H1 (cell line): ENCODE measurements at regions not wholly inside any gene's neighbourhood (a gene's known extent, or its start where the extent isn't known, plus 50 kb on each side); places are given as distances from the start of the nearest gene placed in this dataset.

ENCODE experiments used
- CTCF ChIA-PET: fragments of 300-600 bp; sonication (Branson Sonifier 250); formaldehyde crosslinking; loops from one replicate; lab custom pipeline; 2021; ENCODE audit not compliant: partially characterized antibody; lab: Charles Lee
- POLR2A ChIA-PET: fragments of 300-600 bp; sonication (Branson Sonifier 250); formaldehyde crosslinking; loops from one replicate; lab custom pipeline; 2021; ENCODE audit warnings: inconsistent platforms; ENCODE audit not compliant: partially characterized antibody; lab: Charles Lee
- DNase-seq, 2 experiments: peaks; one replicate each; pipeline versions ENCODE4 v3.0.0 to v3.0.0-alpha.2; 2010 to 2022; ENCODE audit warnings: low spot score in 2 of 2, low read depth in 1 of 2, mixed read lengths in 1 of 2
- FAIRE-seq: peaks from 2 replicates; lab custom pipeline; 2011; peaks lifted over from hg19 to GRCh38; lab: Jason Lieb, UNC
- H2AFZ ChIP-seq: 2 replicates; pipeline ENCODE4 v1.8.1; 2012; ENCODE audit warnings: low read length, inconsistent platforms
- H2AK5ac ChIP-seq: 2 replicates; pipeline ENCODE4 v1.6.1; 2013; ENCODE audit warnings: low read depth, low read length
- H2BK120ac ChIP-seq: replicated peaks from 2 replicates; pipeline ENCODE3; 2013; ENCODE audit warnings: low read depth, low read length, inconsistent platforms
- H2BK12ac ChIP-seq: 2 replicates; pipeline ENCODE4 v1.6.1; 2013; ENCODE audit warnings: low read depth, low read length
- H2BK15ac ChIP-seq: 2 replicates; pipeline ENCODE4 v1.6.1; 2013; ENCODE audit warnings: low read length
- H2BK20ac ChIP-seq: 2 replicates; pipeline ENCODE4 v1.6.1; 2013; ENCODE audit warnings: low read length
- H2BK5ac ChIP-seq: 2 replicates; pipeline ENCODE4 v1.6.1; 2013; ENCODE audit warnings: low read depth, low read length
- H3K14ac ChIP-seq: 2 replicates; pipeline ENCODE4 v1.6.1; 2013; ENCODE audit warnings: inconsistent platforms; ENCODE audit not compliant: insufficient read length
- H3K18ac ChIP-seq: 2 replicates; pipeline ENCODE4 v1.6.1; 2013; ENCODE audit warnings: low read length; ENCODE audit errors: extremely low read depth
- H3K23ac ChIP-seq: 2 replicates; pipeline ENCODE4 v1.6.1; 2013; ENCODE audit warnings: inconsistent platforms; ENCODE audit not compliant: insufficient read length
- H3K23me2 ChIP-seq: 2 replicates; pipeline ENCODE4 v1.6.1; 2013; ENCODE audit warnings: low read depth, low read length
- H3K27ac ChIP-seq: 2 replicates; pipeline ENCODE4 v1.6.1; 2011; ENCODE audit warnings: low read depth, low read length, inconsistent platforms
- H3K27me3 ChIP-seq, 4 experiments: replicated peaks in 1 of 4; 1 replicate in 1 of 4; 2 replicates in 3 of 4; pipeline versions ENCODE4 v1.6.1 to v1.8.1; 2011 to 2013; ENCODE audit warnings: low read length in 3 of 4, mild to moderate bottlenecking in 3 of 4, inconsistent platforms in 2 of 4, mixed read lengths in 2 of 4, moderate library complexity in 1 of 4; ENCODE audit not compliant: control insufficient read depth in 3 of 4, insufficient read depth in 3 of 4; ENCODE audit errors: extremely low read depth in 1 of 4
- H3K36me3 ChIP-seq, 4 experiments: 2 replicates each; pipeline versions ENCODE4 v1.6.1 to v1.8.1; 2011 to 2013; ENCODE audit warnings: mild to moderate bottlenecking in 4 of 4, low read length in 3 of 4, moderate library complexity in 2 of 4, control low read depth in 1 of 4, inconsistent platforms in 1 of 4; ENCODE audit not compliant: insufficient read depth in 4 of 4, control insufficient read depth in 2 of 4
- H3K4ac ChIP-seq: replicated peaks from 2 replicates; pipeline ENCODE3; 2013; ENCODE audit warnings: low read length, low read depth, mixed read lengths, inconsistent platforms; ENCODE audit not compliant: insufficient read length
- H3K4me1 ChIP-seq, 4 experiments: replicated peaks in 1 of 4; 1 replicate in 1 of 4; 2 replicates in 3 of 4; pipeline versions ENCODE4 v1.6.1 to v1.8.1; 2011 to 2013; ENCODE audit warnings: low read length in 3 of 4, inconsistent platforms in 2 of 4, mixed read lengths in 1 of 4; ENCODE audit not compliant: insufficient read depth in 4 of 4, control insufficient read depth in 3 of 4
- H3K4me2 ChIP-seq, 2 experiments: 2 replicates each; pipeline versions ENCODE4 v1.6.1 to v1.8.1; 2011 to 2013; ENCODE audit warnings: low read depth in 2 of 2, low read length in 2 of 2, control low read depth in 1 of 2, inconsistent platforms in 1 of 2, mild to moderate bottlenecking in 1 of 2; ENCODE audit not compliant: insufficient read depth in 1 of 2
- H3K4me3 ChIP-seq, 4 experiments: fragments of 200-600, 300-600 bp in 1 of 4; sonication (generic), shearing (Covaris generic), sonication (Bioruptor Twin) in 1 of 4; 2 replicates each; pipeline versions ENCODE4 v1.5.1 to v1.8.1; 2011 to 2016; ENCODE audit warnings: low read length in 4 of 4, low read depth in 3 of 4, control low read depth in 2 of 4, inconsistent platforms in 2 of 4, mild to moderate bottlenecking in 2 of 4, mixed read lengths in 1 of 4, moderate library complexity in 1 of 4; ENCODE audit not compliant: insufficient read depth in 2 of 4; ENCODE audit errors: extremely low read depth in 1 of 4
- H3K56ac ChIP-seq: replicated peaks from 2 replicates; pipeline ENCODE3; 2013; ENCODE audit warnings: low read depth, mild to moderate bottlenecking, mixed read lengths, low read length, inconsistent platforms; ENCODE audit not compliant: insufficient read length
- H3K79me1 ChIP-seq: 2 replicates; pipeline ENCODE4 v1.6.1; 2013; ENCODE audit warnings: low read depth, low read length, control low read depth
- H3K79me2 ChIP-seq, 2 experiments: 2 replicates each; pipeline versions ENCODE4 v1.6.1 to v1.8.1; 2012 to 2013; ENCODE audit warnings: low read length in 2 of 2, mild to moderate bottlenecking in 2 of 2, inconsistent platforms in 1 of 2; ENCODE audit not compliant: insufficient read depth in 2 of 2, control insufficient read depth in 1 of 2
- H3K9ac ChIP-seq, 4 experiments: replicated peaks in 1 of 4; 1 replicate in 1 of 4; 2 replicates in 3 of 4; pipeline versions ENCODE4 v1.6.1 to v1.8.1; 2011 to 2013; ENCODE audit warnings: low read depth in 3 of 4, low read length in 3 of 4, control low read depth in 2 of 4, mild to moderate bottlenecking in 2 of 4, moderate library complexity in 2 of 4, inconsistent platforms in 1 of 4; ENCODE audit errors: extremely low read depth in 1 of 4
- H3K9me3 ChIP-seq, 2 experiments: 2 replicates each; pipeline versions ENCODE4 v1.6.1 to v1.8.1; 2012 to 2013; ENCODE audit warnings: mild to moderate bottlenecking in 2 of 2, moderate library complexity in 2 of 2, control low read depth in 1 of 2, inconsistent platforms in 1 of 2, low read depth in 1 of 2, low read length in 1 of 2, mixed read lengths in 1 of 2; ENCODE audit not compliant: insufficient read depth in 2 of 2
- H4K20me1 ChIP-seq, 2 experiments: replicated peaks in 1 of 2; 2 replicates each; pipeline versions ENCODE3 to v1.8.1; 2011 to 2013; ENCODE audit warnings: inconsistent platforms in 2 of 2, low read length in 2 of 2, mild to moderate bottlenecking in 1 of 2; ENCODE audit not compliant: insufficient read depth in 2 of 2, control insufficient read depth in 1 of 2
- H4K5ac ChIP-seq: 2 replicates; pipeline ENCODE4 v1.6.1; 2013; ENCODE audit warnings: low read length, low read depth, mixed read lengths, inconsistent platforms; ENCODE audit not compliant: insufficient read length
- H4K8ac ChIP-seq: 2 replicates; pipeline ENCODE4 v1.8.0; 2013; ENCODE audit warnings: mild to moderate bottlenecking, moderate library complexity, low read length, inconsistent platforms; ENCODE audit not compliant: insufficient read depth; ENCODE audit errors: extremely low read depth
- H4K91ac ChIP-seq: replicated peaks from 2 replicates; pipeline ENCODE3; 2013; ENCODE audit warnings: low read length, mixed read lengths, inconsistent platforms; ENCODE audit not compliant: insufficient read length
- EGR1 ChIP-seq: IDR thresholded peaks from 2 replicates; pipeline ENCODE4 v1.6.1; 2011; ENCODE audit warnings: low read depth, low read length, borderline replicate concordance
- EP300 ChIP-seq, 2 experiments: IDR thresholded peaks; 1 replicate in 1 of 2; 2 replicates in 1 of 2; pipeline ENCODE4 v1.6.1; 2011 to 2012; ENCODE audit warnings: low read depth in 2 of 2, low read length in 2 of 2, mild to moderate bottlenecking in 2 of 2, borderline replicate concordance in 1 of 2, inconsistent platforms in 1 of 2, moderate library complexity in 1 of 2
- SUZ12 ChIP-seq: fragments of 200-600 bp; sonication (generic); IDR thresholded peaks from 2 replicates; pipeline ENCODE4 v1.6.1; 2012; ENCODE audit warnings: mild to moderate bottlenecking, inconsistent platforms, low read length, moderate library complexity, mixed read lengths
- ZNF274 ChIP-seq: IDR thresholded peaks from 2 replicates; pipeline ENCODE4 v1.7.0; 2012; ENCODE audit warnings: low read length, borderline replicate concordance; ENCODE audit errors: extremely low read depth
- WGBS, 2 experiments: shearing (Covaris generic) in 1 of 2; methylation state at CpG; one replicate each; pipeline versions ENCODE4 v1.1.6 to v1.1.7; 2013 to 2015; ENCODE audit warnings: low lambda C conversion rate in 2 of 2, mixed read lengths in 2 of 2, inconsistent platforms in 1 of 2, low coverage in 1 of 2, missing lambda C conversion rate in 1 of 2; ENCODE audit not compliant: insufficient replicate concordance in 2 of 2, insufficient coverage in 1 of 2, insufficient read length in 1 of 2; ENCODE audit errors: extremely low coverage in 1 of 2, missing lambda C conversion rate in 1 of 2; 5-methylcytosine and 5-hydroxymethylcytosine counted together

DNA sequence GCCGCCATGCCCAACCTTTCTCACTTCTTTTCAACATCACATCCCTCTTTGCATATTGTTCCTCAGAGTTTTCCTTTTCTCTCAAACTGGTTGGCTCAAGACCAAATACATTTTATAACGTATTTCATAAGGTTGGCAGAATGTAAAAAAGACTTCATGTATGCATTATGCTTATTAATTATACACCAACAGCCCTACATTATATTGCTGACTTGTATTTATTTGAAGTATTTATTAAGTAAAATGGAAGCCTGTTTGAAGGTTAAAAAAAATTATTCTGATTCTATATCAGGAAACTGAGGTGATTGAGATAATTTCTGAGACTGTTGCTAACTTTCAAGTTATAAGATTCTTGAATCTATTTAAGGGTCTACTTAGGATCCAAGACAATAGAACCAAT lies 208.0 kb upstream of the KCNH7 start:
- Histone ChIP-seq H2AK5ac (no peak overlapping the region), H2BK15ac (no peak overlapping the region), H3K36me3 (no peaks in the 10 kb centered on the region), H3K79me2 (no peaks in the 10 kb centered on the region), H4K8ac (no peak overlapping the region), H3K56ac (no peak overlapping the region), H4K5ac (no peak overlapping the region), H2BK120ac (no peak overlapping the region), H2BK5ac (no peak overlapping the region), H3K9ac (no peak overlapping the region), H2AFZ (no peak overlapping the region), H3K4me3 (no peak overlapping the region), H3K9me3 (no peaks in the 10 kb centered on the region), H3K79me1 (no peaks in the 10 kb centered on the region), H3K4ac (no peak overlapping the region), H3K4me2 (no peak overlapping the region), H2BK20ac (no peak overlapping the region), H3K14ac (no peak overlapping the region), H3K23me2 (no peaks in the 10 kb centered on the region), H3K23ac (no peak overlapping the region), H3K27me3 (no peaks in the 10 kb centered on the region), H4K91ac (no peak overlapping the region), H3K4me1 (no peaks in the 10 kb centered on the region), H4K20me1 (no peaks in the 10 kb centered on the region), H3K18ac (no peak overlapping the region), H3K27ac (no peak overlapping the region), H2BK12ac (no peak overlapping the region)
- ChIA-PET POLR2A (no interaction called here), CTCF (no interaction called here)
- DNase-seq (no peak), FAIRE-seq (no peak)
- 85% methylated on average over 2 of the region's 2 CpGs; no CpG with 5 or more reads in 1 of the 2 experiments for WGBS, 2 experiments
- TF ChIP-seq EP300 (IDR thresholded peaks at IDR 0.05; ENCODE audit: borderline replicate concordance in 1 of 2, low read depth in 2 of 2, low read length in 2 of 2), result no peak
- TF ChIP-seq EGR1, result no peak
- TF ChIP-seq SUZ12, result no peak
- no peak for TF ChIP-seq ZNF274
